ENCODE measurements at regions not wholly inside any gene's neighbourhood (a gene's known extent, or its start where the extent isn't known, plus 50 kb on each side); places are given as distances from the start of the nearest gene placed in this dataset.

DNA sequence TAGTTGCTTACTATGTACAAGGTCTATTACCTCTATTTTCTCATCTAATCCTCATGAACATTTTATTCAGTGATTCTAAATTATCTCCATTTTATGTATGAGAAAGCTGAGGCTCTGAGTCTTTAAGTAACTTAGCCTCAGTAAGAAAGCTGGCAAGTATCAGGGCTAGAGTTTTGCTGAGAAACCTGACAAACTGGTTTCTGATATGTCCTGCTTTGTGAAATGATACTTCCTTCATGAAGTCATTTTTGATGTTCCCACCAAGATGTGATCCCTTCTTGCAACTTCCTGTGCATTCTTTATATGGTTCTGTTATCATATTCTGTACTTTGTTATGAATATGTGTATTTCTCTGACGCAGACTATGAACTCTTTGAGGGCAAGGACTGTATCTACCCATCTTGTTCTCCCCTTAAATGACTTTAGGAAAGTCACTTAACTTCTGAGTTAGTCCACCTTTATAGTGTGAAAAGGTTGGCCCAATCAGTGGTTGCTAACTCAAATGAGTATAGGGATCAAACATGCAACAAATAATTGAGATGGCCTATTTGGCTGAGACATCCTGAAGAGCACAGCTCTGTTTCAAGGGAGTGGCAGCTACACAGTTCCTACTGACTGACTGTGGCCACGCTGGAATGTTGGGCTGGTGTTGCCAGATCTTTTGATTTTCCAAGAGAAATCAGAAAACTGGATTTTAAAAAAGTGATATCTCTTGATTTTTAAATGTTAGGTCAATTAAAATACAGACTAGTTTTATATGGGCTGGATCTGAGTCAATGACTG is 127.9 kb upstream of the AMOT start:
- DNase-seq: peak; percentile 3
- Mint-ChIP-seq H3K36me3 (ENCODE audit: insufficient read depth, unreplicated experiment) (no peaks in the 10 kb centered on the region), H3K4me1 (ENCODE audit: low read depth, unreplicated experiment) (peaks cover 19% of the 10 kb centered on the region), H3K27me3 (ENCODE audit: unreplicated experiment) (no peaks in the 10 kb centered on the region), H3K27ac (ENCODE audit: unreplicated experiment) (peak overlapping the region; percentile 17), H3K4me3 (ENCODE audit: low read depth, unreplicated experiment) (no peak overlapping the region), H3K9me3 (ENCODE audit: low read depth, unreplicated experiment) (no peaks in the 10 kb centered on the region)
- BruUV-seq (replicated peaks): no TSS peak
- CTCF ChIA-PET: no interaction called here
- TF ChIP-seq, protein P1, sequence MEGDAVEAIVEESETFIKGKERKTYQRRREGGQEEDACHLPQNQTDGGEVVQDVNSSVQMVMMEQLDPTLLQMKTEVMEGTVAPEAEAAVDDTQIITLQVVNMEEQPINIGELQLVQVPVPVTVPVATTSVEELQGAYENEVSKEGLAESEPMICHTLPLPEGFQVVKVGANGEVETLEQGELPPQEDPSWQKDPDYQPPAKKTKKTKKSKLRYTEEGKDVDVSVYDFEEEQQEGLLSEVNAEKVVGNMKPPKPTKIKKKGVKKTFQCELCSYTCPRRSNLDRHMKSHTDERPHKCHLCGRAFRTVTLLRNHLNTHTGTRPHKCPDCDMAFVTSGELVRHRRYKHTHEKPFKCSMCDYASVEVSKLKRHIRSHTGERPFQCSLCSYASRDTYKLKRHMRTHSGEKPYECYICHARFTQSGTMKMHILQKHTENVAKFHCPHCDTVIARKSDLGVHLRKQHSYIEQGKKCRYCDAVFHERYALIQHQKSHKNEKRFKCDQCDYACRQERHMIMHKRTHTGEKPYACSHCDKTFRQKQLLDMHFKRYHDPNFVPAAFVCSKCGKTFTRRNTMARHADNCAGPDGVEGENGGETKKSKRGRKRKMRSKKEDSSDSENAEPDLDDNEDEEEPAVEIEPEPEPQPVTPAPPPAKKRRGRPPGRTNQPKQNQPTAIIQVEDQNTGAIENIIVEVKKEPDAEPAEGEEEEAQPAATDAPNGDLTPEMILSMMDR (IDR thresholded peaks at IDR 0.05; ENCODE audit: unreplicated experiment): no peak
- intact Hi-C loops (cut with micrococcal nuclease; ENCODE audit: unreplicated experiment): no loop called here

DNA sequence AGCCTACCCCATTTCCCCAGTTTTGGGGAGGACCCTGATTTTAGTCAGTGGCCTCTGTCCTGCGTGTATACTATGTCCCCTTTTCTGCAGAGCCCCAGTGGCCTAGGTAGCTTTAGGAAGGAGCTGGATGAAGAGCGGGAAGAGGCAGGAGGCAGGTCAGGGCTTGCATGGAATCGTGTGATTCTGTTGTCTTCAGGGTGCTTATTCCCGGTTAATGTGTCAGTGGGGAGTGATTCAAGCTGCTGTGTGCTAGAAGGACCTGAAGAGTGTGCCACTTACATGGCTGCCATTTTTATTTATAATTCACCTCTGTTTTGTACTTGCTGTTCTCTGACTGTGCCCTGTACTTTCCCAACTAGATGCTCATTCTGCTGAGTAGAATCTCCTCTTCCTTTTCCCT is 127.3 kb upstream of the AMOT start:
- Mint-ChIP-seq H3K4me3 (ENCODE audit: low read depth, unreplicated experiment) (no peak overlapping the region), H3K27me3 (ENCODE audit: unreplicated experiment) (no peaks in the 10 kb centered on the region), H3K4me1 (ENCODE audit: low read depth, unreplicated experiment) (peaks cover 19% of the 10 kb centered on the region), H3K9me3 (ENCODE audit: low read depth, unreplicated experiment) (no peaks in the 10 kb centered on the region), H3K27ac (ENCODE audit: unreplicated experiment) (peak overlapping the region; percentile 17), H3K36me3 (ENCODE audit: insufficient read depth, unreplicated experiment) (no peaks in the 10 kb centered on the region)
- TF ChIP-seq, protein P1 (IDR thresholded peaks at IDR 0.05; ENCODE audit: unreplicated experiment): no peak
- no peak for DNase-seq
- BruUV-seq (replicated peaks): no TSS peak
- intact Hi-C loops (cut with micrococcal nuclease; ENCODE audit: unreplicated experiment): no loop called here
- CTCF ChIA-PET: no interaction called here

DNA sequence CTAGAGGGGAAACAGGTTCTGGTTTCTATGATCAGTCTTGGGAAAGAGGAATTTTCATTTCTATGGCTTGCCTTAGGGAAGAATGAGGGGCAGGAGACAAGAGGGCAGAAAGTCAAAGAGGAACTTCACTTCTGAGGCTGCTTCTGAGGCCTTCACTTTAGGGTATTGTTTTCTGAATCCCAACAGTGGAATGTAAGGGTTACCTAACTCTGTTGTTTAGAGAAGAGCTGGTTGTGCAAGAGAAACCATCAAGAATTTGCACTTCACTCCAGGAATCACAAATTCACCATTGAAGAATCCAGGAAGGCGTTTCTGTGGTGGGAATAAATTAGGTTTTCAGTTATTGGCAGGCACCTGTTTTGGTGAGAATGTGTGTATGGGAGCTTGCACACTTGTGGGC is 126.7 kb upstream of the AMOT start:
- Mint-ChIP-seq H3K27me3 (ENCODE audit: unreplicated experiment) (no peaks in the 10 kb centered on the region), H3K9me3 (ENCODE audit: low read depth, unreplicated experiment) (no peaks in the 10 kb centered on the region), H3K36me3 (ENCODE audit: insufficient read depth, unreplicated experiment) (no peaks in the 10 kb centered on the region), H3K4me3 (ENCODE audit: low read depth, unreplicated experiment) (no peak overlapping the region), H3K27ac (ENCODE audit: unreplicated experiment) (peak overlapping the region; percentile 42), H3K4me1 (ENCODE audit: low read depth, unreplicated experiment) (peaks cover 19% of the 10 kb centered on the region)
- CTCF ChIA-PET: no interaction called here
- intact Hi-C loops (cut with micrococcal nuclease; ENCODE audit: unreplicated experiment): no loop called here
- DNase-seq: no peak
- BruUV-seq (replicated peaks): no TSS peak
- TF ChIP-seq, protein P1 (IDR thresholded peaks at IDR 0.05; ENCODE audit: unreplicated experiment): no peak

DNA sequence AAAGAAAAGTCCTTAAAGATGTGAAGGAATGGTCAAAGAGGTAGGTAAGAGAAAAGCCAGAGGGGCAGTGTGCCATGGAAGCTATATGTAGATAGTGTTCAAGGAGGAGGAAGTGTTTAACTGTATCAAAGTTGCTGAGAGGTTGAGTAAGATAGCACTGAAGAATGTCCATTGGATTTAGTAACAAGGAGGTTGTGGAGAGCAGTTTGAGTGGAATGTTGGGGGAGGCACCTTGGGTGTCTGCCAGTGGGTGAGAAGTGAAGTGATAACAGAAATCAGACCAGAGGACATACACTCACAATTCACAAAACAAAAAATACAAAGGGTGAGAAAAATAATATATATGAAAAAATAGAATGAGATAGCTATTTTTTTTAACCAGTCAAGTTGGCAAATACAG is 121.3 kb upstream of the AMOT start:
- DNase-seq: no peak
- no peaks in the 10 kb centered on the region for H3K27me3 Mint-ChIP-seq (ENCODE audit: unreplicated experiment)
- no TSS peak for BruUV-seq (replicated peaks)
- peaks cover 3% of the 10 kb centered on the region for H3K9me3 Mint-ChIP-seq (ENCODE audit: low read depth, unreplicated experiment)
- H3K4me1 Mint-ChIP-seq (ENCODE audit: low read depth, unreplicated experiment): peaks cover 13% of the 10 kb centered on the region
- H3K27ac Mint-ChIP-seq (ENCODE audit: unreplicated experiment): no peak overlapping the region
- CTCF ChIA-PET: no interaction called here
- TF ChIP-seq, protein P1 (IDR thresholded peaks at IDR 0.05; ENCODE audit: unreplicated experiment): no peak
- no peak overlapping the region for H3K4me3 Mint-ChIP-seq (ENCODE audit: low read depth, unreplicated experiment)
- no peaks in the 10 kb centered on the region for H3K36me3 Mint-ChIP-seq (ENCODE audit: insufficient read depth, unreplicated experiment)
- intact Hi-C loops (cut with micrococcal nuclease; ENCODE audit: unreplicated experiment): no loop called here

Data from Calu3 (cell line).